GM19240 (cell line): ENCODE measurements at regions not wholly inside any gene's neighbourhood (a gene's known extent, or its start where the extent isn't known, plus 50 kb on each side); places are given as distances from the start of the nearest gene placed in this dataset.
"Not testable (repeated sequence)": the region's sequence is repeated elsewhere in the genome, so short reads cannot be mapped to it uniquely, and the experiment has no call there.

ENCODE experiments used
- DNase-seq: peaks from one replicate; pipeline ENCODE4 v3.0.0; 2011; ENCODE audit warnings: low spot score; ENCODE audit not compliant: insufficient read length

GRCh38 chr5:18771097-18771610 lies 1136.9 kb downstream of the TAF11L14 start:
- no peak for DNase-seq

GRCh38 chr5:18772475-18772874 lies 1138.2 kb downstream of the TAF11L14 start:
- no peak for DNase-seq

- no peak for DNase-seq
Measured at GRCh38 chr5:18778225-18778624, 1144.0 kb downstream of the TAF11L14 start.

GRCh38 chr5:18789218-18789998 lies 1155.1 kb downstream of the TAF11L14 start:
- DNase-seq: no peak

- DNase-seq: no peak
Measured at GRCh38 chr5:18792145-18792544, 1157.9 kb downstream of the TAF11L14 start.

GRCh38 chr5:18797222-18797621 lies 1163.0 kb downstream of the TAF11L14 start:
- no peak for DNase-seq

- no peak for DNase-seq
Measured at GRCh38 chr5:18798058-18798457, 1163.8 kb downstream of the TAF11L14 start.

GRCh38 chr5:18799482-18800128 lies 1165.3 kb downstream of the TAF11L14 start:
- no peak for DNase-seq

- no peak for DNase-seq
Measured at GRCh38 chr5:18800293-18801025, 1166.2 kb downstream of the TAF11L14 start.

- not testable (repeated sequence) for DNase-seq
Measured at GRCh38 chr5:18801413-18801812, 1167.2 kb downstream of the TAF11L14 start.

GRCh38 chr5:18802336-18802735 lies 1168.1 kb downstream of the TAF11L14 start:
- no peak for DNase-seq

- DNase-seq: no peak
Measured at GRCh38 chr5:18805376-18805775, 1171.1 kb downstream of the TAF11L14 start.

GRCh38 chr5:18807256-18808149 lies 1173.2 kb downstream of the TAF11L14 start:
- no peak for DNase-seq

GRCh38 chr5:18811661-18812060 lies 1176.3 kb downstream of the CDH18 start:
- DNase-seq: no peak

- DNase-seq: no peak
Measured at GRCh38 chr5:18828351-18828750, 1159.6 kb downstream of the CDH18 start.

- no peak for DNase-seq
Measured at GRCh38 chr5:18829539-18829938, 1158.5 kb downstream of the CDH18 start.

GRCh38 chr5:18850216-18850615 lies 1137.8 kb downstream of the CDH18 start:
- no peak for DNase-seq

GRCh38 chr5:18872978-18873377 lies 1115.0 kb downstream of the CDH18 start:
- DNase-seq: no peak

- DNase-seq: no peak
Measured at GRCh38 chr5:18876565-18876964, 1111.4 kb downstream of the CDH18 start.

- no peak for DNase-seq
Measured at GRCh38 chr5:18881615-18882014, 1106.4 kb downstream of the CDH18 start.

- no peak for DNase-seq
Measured at GRCh38 chr5:18882154-18882553, 1105.8 kb downstream of the CDH18 start.
